ENCODE measurements at regions not wholly inside any gene's neighbourhood (a gene's known extent, or its start where the extent isn't known, plus 50 kb on each side); places are given as distances from the start of the nearest gene placed in this dataset.
A peak's percentile ranks its signal among the peaks of the same experiment; 100 is the strongest.

DNA sequence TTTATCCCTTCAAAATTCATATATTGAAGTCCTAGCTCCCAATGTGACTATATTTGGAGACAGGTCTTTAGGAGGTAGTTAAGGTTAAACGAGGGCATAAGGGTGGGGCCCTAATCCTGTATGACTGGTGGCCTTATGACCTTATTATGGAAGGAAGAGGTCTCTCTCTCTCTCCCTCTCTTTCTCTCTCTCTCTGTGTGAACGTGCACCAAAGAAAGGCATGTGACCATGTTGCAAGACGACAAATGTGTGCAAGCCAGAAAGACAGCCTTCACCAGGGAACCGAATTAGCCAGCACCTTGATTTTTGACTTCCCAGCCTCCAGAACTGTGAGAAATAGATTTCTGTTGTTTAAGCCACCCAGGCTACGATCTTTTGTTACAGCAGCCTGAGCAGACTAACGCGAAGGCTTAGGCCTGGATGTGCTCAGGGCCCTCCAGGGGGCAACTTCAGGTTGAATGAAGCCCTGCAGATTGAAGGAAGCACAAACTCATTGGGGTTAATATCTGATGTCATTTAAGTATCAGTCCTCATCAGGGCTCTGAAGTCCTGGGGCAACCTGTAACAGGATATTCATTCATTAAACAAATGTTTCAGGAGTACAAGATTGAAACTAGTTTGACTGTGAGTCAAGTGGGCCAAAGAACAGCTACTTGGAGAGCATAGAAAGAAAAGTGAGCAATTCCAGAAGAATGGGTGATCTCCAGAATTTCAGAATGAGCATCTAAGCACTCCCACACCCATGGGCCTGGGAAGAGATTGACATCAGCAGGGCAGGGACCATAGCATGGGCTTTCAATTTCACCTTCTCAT, 157.4 kb upstream of the TNFAIP3 start:
- no peak overlapping the region for H4K5ac ChIP-seq (ENCODE audit: low read length)
- no peak overlapping the region for H3K18ac ChIP-seq (ENCODE audit: low read length)
- H3K4ac ChIP-seq (ENCODE audit: low read depth, low read length), result no peak overlapping the region
- no peak overlapping the region for H2BK120ac ChIP-seq (ENCODE audit: low read depth, low read length)
- no peak overlapping the region for H2BK5ac ChIP-seq (ENCODE audit: low read length)
- no peak overlapping the region for H3K23ac ChIP-seq (ENCODE audit: low read length)
- no CpG with 5 or more reads among the region's 7 CpGs for WGBS (ENCODE audit: extremely low coverage, insufficient coverage, low lambda C conversion rate)
- H3K4me2 ChIP-seq (ENCODE audit: low read length), result no peak overlapping the region
- no peak overlapping the region for H2BK15ac ChIP-seq (replicated peaks; ENCODE audit: low read depth)
- no peaks in the 10 kb centered on the region for H3K36me3 ChIP-seq (ENCODE audit: control insufficient read depth, insufficient read depth, low read length)
- no peaks in the 10 kb centered on the region for H3K79me1 ChIP-seq (ENCODE audit: low read length)
- no peaks in the 10 kb centered on the region for H3K79me2 ChIP-seq (ENCODE audit: control insufficient read depth, insufficient read depth, low read length)
- no peaks in the 10 kb centered on the region for H3K4me1 ChIP-seq (ENCODE audit: control insufficient read depth, low read depth, low read length)
- H3K27me3 ChIP-seq (ENCODE audit: insufficient read depth, low read length, poor library complexity), result no peaks in the 10 kb centered on the region
- H3K9ac ChIP-seq (ENCODE audit: low read length), result no peak overlapping the region
- no peak overlapping the region for H3K56ac ChIP-seq (ENCODE audit: low read length)
- no peak overlapping the region for H4K8ac ChIP-seq (ENCODE audit: low read depth, low read length)
- H2AK5ac ChIP-seq (ENCODE audit: low read length), result no peak overlapping the region
- DNase-seq, result no peak
- no peak overlapping the region for H3K4me3 ChIP-seq (ENCODE audit: low read length)
- H3K27ac ChIP-seq (ENCODE audit: low read depth, low read length), result no peak overlapping the region

DNA sequence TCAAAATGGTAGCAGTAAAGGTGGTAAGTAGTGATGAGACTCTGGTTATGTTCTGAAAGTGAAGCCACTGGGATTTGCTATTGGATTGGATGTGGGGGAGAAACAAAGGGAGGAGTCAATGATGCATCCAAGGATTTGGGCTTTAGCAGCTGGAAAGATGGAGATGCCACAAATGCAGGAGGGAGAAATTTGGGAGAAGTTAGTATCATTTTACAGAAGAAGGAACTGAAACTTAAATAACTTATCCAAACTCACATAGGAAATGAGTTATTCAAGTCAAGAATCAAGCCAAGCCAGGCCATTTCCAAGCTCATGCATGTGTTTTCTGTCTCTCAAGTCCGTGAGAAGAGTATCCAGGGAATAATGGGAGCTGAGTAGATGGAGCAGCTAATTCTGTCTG, 155.1 kb upstream of the TNFAIP3 start:
- H4K8ac ChIP-seq (ENCODE audit: low read depth, low read length), result no peak overlapping the region
- no peaks in the 10 kb centered on the region for H3K79me2 ChIP-seq (ENCODE audit: control insufficient read depth, insufficient read depth, low read length)
- no peak overlapping the region for H2AK5ac ChIP-seq (ENCODE audit: low read length)
- H3K4me2 ChIP-seq (ENCODE audit: low read length), result no peak overlapping the region
- H3K4ac ChIP-seq (ENCODE audit: low read depth, low read length), result no peak overlapping the region
- no peak overlapping the region for H3K18ac ChIP-seq (ENCODE audit: low read length)
- no peaks in the 10 kb centered on the region for H3K27me3 ChIP-seq (ENCODE audit: insufficient read depth, low read length, poor library complexity)
- no peak overlapping the region for H3K4me3 ChIP-seq (ENCODE audit: low read length)
- no peak overlapping the region for H3K56ac ChIP-seq (ENCODE audit: low read length)
- H2BK5ac ChIP-seq (ENCODE audit: low read length), result no peak overlapping the region
- no peaks in the 10 kb centered on the region for H3K79me1 ChIP-seq (ENCODE audit: low read length)
- no peak overlapping the region for H3K23ac ChIP-seq (ENCODE audit: low read length)
- no CpG with 5 or more reads among the region's 1 CpG for WGBS (ENCODE audit: extremely low coverage, insufficient coverage, low lambda C conversion rate)
- no peak overlapping the region for H2BK120ac ChIP-seq (ENCODE audit: low read depth, low read length)
- H3K27ac ChIP-seq (ENCODE audit: low read depth, low read length), result no peak overlapping the region
- H4K5ac ChIP-seq (ENCODE audit: low read length), result no peak overlapping the region
- DNase-seq, result no peak
- no peaks in the 10 kb centered on the region for H3K4me1 ChIP-seq (ENCODE audit: control insufficient read depth, low read depth, low read length)
- no peaks in the 10 kb centered on the region for H3K36me3 ChIP-seq (ENCODE audit: control insufficient read depth, insufficient read depth, low read length)
- H2BK15ac ChIP-seq (replicated peaks; ENCODE audit: low read depth), result no peak overlapping the region
- H3K9ac ChIP-seq (ENCODE audit: low read length), result no peak overlapping the region

DNA sequence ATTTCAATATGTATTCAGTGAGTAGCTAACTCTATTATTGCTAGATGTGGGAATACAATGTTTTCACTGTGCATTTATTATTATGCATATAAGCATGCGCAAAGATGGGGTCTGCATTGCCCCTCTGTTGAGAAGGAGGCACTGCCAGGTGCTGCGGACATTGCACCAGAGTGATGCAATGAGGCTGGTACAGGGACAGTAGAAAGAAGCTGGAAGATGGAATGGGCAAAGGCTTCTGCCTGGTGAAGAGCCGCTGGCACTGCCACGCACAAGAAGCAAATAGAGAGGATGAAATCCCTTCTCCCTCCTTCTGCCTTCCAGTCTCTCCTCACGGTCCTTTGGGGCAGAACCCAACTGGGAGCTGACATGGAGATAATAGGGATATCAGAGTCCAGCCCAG, 154.5 kb upstream of the TNFAIP3 start:
- DNase-seq, result no peak
- no peak overlapping the region for H3K56ac ChIP-seq (ENCODE audit: low read length)
- H3K79me1 ChIP-seq (ENCODE audit: low read length), result no peaks in the 10 kb centered on the region
- no peak overlapping the region for H2BK5ac ChIP-seq (ENCODE audit: low read length)
- H3K79me2 ChIP-seq (ENCODE audit: control insufficient read depth, insufficient read depth, low read length), result no peaks in the 10 kb centered on the region
- no peaks in the 10 kb centered on the region for H3K27me3 ChIP-seq (ENCODE audit: insufficient read depth, low read length, poor library complexity)
- no CpG with 5 or more reads among the region's 5 CpGs for WGBS (ENCODE audit: extremely low coverage, insufficient coverage, low lambda C conversion rate)
- H3K18ac ChIP-seq (ENCODE audit: low read length), result no peak overlapping the region
- no peak overlapping the region for H4K5ac ChIP-seq (ENCODE audit: low read length)
- no peak overlapping the region for H4K8ac ChIP-seq (ENCODE audit: low read depth, low read length)
- no peak overlapping the region for H3K9ac ChIP-seq (ENCODE audit: low read length)
- H2AK5ac ChIP-seq (ENCODE audit: low read length), result no peak overlapping the region
- H2BK15ac ChIP-seq (replicated peaks; ENCODE audit: low read depth), result no peak overlapping the region
- no peak overlapping the region for H3K4me3 ChIP-seq (ENCODE audit: low read length)
- no peak overlapping the region for H3K4me2 ChIP-seq (ENCODE audit: low read length)
- H3K23ac ChIP-seq (ENCODE audit: low read length), result no peak overlapping the region
- no peaks in the 10 kb centered on the region for H3K36me3 ChIP-seq (ENCODE audit: control insufficient read depth, insufficient read depth, low read length)
- no peak overlapping the region for H3K4ac ChIP-seq (ENCODE audit: low read depth, low read length)
- H2BK120ac ChIP-seq (ENCODE audit: low read depth, low read length), result no peak overlapping the region
- no peaks in the 10 kb centered on the region for H3K4me1 ChIP-seq (ENCODE audit: control insufficient read depth, low read depth, low read length)
- H3K27ac ChIP-seq (ENCODE audit: low read depth, low read length), result no peak overlapping the region

DNA sequence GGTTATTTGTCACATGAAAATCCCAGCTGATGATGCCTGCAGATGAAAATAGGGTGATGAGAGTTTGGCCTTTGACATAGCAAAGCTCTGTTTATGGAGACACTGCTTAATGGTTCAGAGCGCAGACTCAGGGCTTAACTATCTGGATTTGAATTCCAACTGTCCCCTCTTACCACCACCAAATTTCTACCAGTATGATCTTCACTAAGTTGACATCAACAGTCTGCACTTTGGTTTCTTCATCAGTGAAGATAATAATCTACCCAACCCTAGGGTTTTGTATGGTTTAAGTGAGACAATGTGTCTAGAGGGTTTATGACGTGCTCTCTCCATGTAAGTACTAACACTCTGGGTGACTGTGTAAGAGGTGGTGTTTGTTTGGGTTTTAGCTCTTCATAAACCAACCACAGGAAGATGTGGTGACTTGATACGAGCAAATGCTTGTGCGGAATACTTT, 151.4 kb upstream of the TNFAIP3 start:
- Histone ChIP-seq H4K5ac (ENCODE audit: low read length) (no peak overlapping the region), H3K18ac (ENCODE audit: low read length) (no peak overlapping the region), H4K8ac (ENCODE audit: low read depth, low read length) (no peak overlapping the region), H3K4ac (ENCODE audit: low read depth, low read length) (no peak overlapping the region), H2AK5ac (ENCODE audit: low read length) (no peak overlapping the region), H3K56ac (ENCODE audit: low read length) (no peak overlapping the region), H3K4me2 (ENCODE audit: low read length) (no peak overlapping the region), H3K4me3 (ENCODE audit: low read length) (no peak overlapping the region), H3K4me1 (ENCODE audit: control insufficient read depth, low read depth, low read length) (no peaks in the 10 kb centered on the region), H2BK15ac (replicated peaks; ENCODE audit: low read depth) (no peak overlapping the region), H3K36me3 (ENCODE audit: control insufficient read depth, insufficient read depth, low read length) (no peaks in the 10 kb centered on the region), H3K9ac (ENCODE audit: low read length) (no peak overlapping the region), H3K79me2 (ENCODE audit: control insufficient read depth, insufficient read depth, low read length) (no peaks in the 10 kb centered on the region), H2BK5ac (ENCODE audit: low read length) (no peak overlapping the region), H3K27ac (ENCODE audit: low read depth, low read length) (no peak overlapping the region), H3K27me3 (ENCODE audit: insufficient read depth, low read length, poor library complexity) (no peaks in the 10 kb centered on the region), H3K23ac (ENCODE audit: low read length) (no peak overlapping the region), H3K79me1 (ENCODE audit: low read length) (no peaks in the 10 kb centered on the region), H2BK120ac (ENCODE audit: low read depth, low read length) (no peak overlapping the region)
- no peak for DNase-seq
- no CpG with 5 or more reads among the region's 4 CpGs for WGBS (ENCODE audit: extremely low coverage, insufficient coverage, low lambda C conversion rate)

DNA sequence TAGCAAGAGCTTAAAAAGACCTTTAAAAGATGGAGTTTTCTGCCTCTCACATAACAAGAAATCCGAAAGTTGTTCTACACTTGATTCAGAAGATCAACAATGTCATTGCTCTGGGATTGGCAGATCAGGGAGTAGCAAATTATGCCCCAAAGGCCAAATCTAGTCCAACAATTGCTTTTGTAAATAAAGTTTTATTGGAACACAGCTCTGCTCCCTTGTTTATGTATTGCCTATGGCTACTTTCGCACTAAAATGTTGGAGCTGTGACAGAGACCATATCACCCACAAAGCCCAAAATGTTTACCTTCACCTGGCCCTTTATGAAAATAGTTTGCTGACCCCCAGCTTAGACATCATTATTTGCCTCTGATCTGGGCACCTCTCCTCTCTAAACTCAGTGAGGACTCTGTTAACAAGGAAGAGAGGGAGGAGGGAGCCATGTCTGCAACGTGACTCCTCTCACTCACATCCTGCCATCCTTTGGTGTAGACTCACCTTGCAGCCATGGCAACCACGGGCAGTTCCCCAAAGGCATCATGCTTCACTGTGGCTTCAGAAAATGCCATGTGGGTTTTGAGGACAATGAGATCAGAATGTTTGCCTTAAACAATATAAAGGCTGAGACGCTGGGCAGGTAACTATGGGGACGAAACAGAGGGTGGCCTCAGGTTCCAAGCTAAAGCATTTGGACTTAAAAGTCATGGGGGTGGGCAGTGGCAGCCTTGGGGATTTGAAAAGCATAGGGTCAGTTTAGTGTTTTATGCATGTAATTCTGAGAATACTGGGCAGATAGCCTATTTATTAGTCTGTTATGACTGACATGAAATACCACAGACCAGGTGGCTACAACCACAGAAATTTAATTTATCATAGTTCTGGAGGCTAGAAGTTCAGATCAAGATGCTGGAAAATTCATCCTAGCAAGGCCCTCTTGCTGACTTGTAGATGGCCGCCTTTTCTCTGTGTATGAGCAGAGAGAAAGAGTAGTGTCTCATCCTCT, 149.7 kb upstream of the TNFAIP3 start:
- Histone ChIP-seq H3K27me3 (ENCODE audit: insufficient read depth, low read length, poor library complexity) (no peaks in the 10 kb centered on the region), H3K18ac (ENCODE audit: low read length) (no peak overlapping the region), H3K4ac (ENCODE audit: low read depth, low read length) (no peak overlapping the region), H4K8ac (ENCODE audit: low read depth, low read length) (no peak overlapping the region), H3K9ac (ENCODE audit: low read length) (no peak overlapping the region), H3K79me2 (ENCODE audit: control insufficient read depth, insufficient read depth, low read length) (no peaks in the 10 kb centered on the region), H4K5ac (ENCODE audit: low read length) (no peak overlapping the region), H2BK5ac (ENCODE audit: low read length) (no peak overlapping the region), H3K23ac (ENCODE audit: low read length) (no peak overlapping the region), H3K27ac (ENCODE audit: low read depth, low read length) (no peak overlapping the region), H3K79me1 (ENCODE audit: low read length) (no peaks in the 10 kb centered on the region), H3K4me1 (ENCODE audit: control insufficient read depth, low read depth, low read length) (no peaks in the 10 kb centered on the region), H2BK15ac (replicated peaks; ENCODE audit: low read depth) (no peak overlapping the region), H2BK120ac (ENCODE audit: low read depth, low read length) (no peak overlapping the region), H3K36me3 (ENCODE audit: control insufficient read depth, insufficient read depth, low read length) (no peaks in the 10 kb centered on the region), H3K4me3 (ENCODE audit: low read length) (no peak overlapping the region), H3K4me2 (ENCODE audit: low read length) (no peak overlapping the region), H3K56ac (ENCODE audit: low read length) (no peak overlapping the region), H2AK5ac (ENCODE audit: low read length) (no peak overlapping the region)
- no CpG with 5 or more reads among the region's 7 CpGs for WGBS (ENCODE audit: extremely low coverage, insufficient coverage, low lambda C conversion rate)
- peak; percentile 53 for DNase-seq

Data from mesendoderm (in vitro differentiated cells).